Ishikawa (cell line): ENCODE measurements at regions not wholly inside any gene's neighbourhood (a gene's known extent, or its start where the extent isn't known, plus 50 kb on each side); places are given as distances from the start of the nearest gene placed in this dataset.

Experiments
- EP300 ChIP-seq: IDR thresholded peaks from 2 replicates; pipeline ENCODE4 v1.6.1; 2012; ENCODE audit warnings: borderline replicate concordance
- RAD21 ChIP-seq: IDR thresholded peaks from 2 replicates; pipeline ENCODE4 v1.6.1; 2012; ENCODE audit warnings: low read depth
- TAF1 ChIP-seq: IDR thresholded peaks from 2 replicates; pipeline ENCODE4 v1.6.1; 2012; ENCODE audit warnings: low read depth, mild to moderate bottlenecking
- TF ChIP-seq, protein P1 (sequence below): IDR thresholded peaks from 2 replicates; pipeline ENCODE4 v1.6.1; 2012; ENCODE audit warnings: low read depth, mild to moderate bottlenecking

GRCh38 chr9:11275158-11275695 lies 662.4 kb upstream of the PTPRD start:
- no peak for TF ChIP-seq RAD21
- TF ChIP-seq, protein P1, sequence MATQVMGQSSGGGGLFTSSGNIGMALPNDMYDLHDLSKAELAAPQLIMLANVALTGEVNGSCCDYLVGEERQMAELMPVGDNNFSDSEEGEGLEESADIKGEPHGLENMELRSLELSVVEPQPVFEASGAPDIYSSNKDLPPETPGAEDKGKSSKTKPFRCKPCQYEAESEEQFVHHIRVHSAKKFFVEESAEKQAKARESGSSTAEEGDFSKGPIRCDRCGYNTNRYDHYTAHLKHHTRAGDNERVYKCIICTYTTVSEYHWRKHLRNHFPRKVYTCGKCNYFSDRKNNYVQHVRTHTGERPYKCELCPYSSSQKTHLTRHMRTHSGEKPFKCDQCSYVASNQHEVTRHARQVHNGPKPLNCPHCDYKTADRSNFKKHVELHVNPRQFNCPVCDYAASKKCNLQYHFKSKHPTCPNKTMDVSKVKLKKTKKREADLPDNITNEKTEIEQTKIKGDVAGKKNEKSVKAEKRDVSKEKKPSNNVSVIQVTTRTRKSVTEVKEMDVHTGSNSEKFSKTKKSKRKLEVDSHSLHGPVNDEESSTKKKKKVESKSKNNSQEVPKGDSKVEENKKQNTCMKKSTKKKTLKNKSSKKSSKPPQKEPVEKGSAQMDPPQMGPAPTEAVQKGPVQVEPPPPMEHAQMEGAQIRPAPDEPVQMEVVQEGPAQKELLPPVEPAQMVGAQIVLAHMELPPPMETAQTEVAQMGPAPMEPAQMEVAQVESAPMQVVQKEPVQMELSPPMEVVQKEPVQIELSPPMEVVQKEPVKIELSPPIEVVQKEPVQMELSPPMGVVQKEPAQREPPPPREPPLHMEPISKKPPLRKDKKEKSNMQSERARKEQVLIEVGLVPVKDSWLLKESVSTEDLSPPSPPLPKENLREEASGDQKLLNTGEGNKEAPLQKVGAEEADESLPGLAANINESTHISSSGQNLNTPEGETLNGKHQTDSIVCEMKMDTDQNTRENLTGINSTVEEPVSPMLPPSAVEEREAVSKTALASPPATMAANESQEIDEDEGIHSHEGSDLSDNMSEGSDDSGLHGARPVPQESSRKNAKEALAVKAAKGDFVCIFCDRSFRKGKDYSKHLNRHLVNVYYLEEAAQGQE = no peak
- TF ChIP-seq EP300 = no peak
- TF ChIP-seq TAF1 = no peak
